HepG2 (cell line): ENCODE measurements at regions not wholly inside any gene's neighbourhood (a gene's known extent, or its start where the extent isn't known, plus 50 kb on each side); places are given as distances from the start of the nearest gene placed in this dataset.

Experiments
- ATAC-seq: fragments of 200-7000 bp; cut with Tn5 transposase; 3 replicates; pipeline ENCODE4 v1.9.1; 2020; ENCODE audit warnings: mild to moderate bottlenecking, moderate library complexity
- BruUV-seq: library from RNA; stranded (reverse); fragments of 400-500 nt; replicated peaks from 2 replicates; lab custom pipeline; 2021; lab: Mats Ljungman, UMichigan
- CTCF ChIA-PET: fragments of 300-600 bp; formaldehyde crosslinking; extraction: SDS; loops from one replicate; lab custom pipeline; 2021; ENCODE audit warnings: low total read pairs, inconsistent platforms, low intra/inter-chr PET ratio; lab: Yijun Ruan, JAX
- POLR2A ChIA-PET: fragments of 350-600 bp; sonication (Branson Sonifier 250); formaldehyde crosslinking; loops from one replicate; lab custom pipeline; 2020; ENCODE audit warnings: antibody characterized with exemption, inconsistent platforms; lab: Yijun Ruan, JAX
- DNase-seq: peaks from one replicate; pipeline ENCODE4 v3.0.0-alpha.2; 2015; ENCODE audit warnings: low spot score
- FAIRE-seq: peaks from 3 replicates; lab custom pipeline; 2011; peaks lifted over from hg19 to GRCh38; lab: Jason Lieb, UNC
- H2AFZ ChIP-seq: one replicate; pipeline ENCODE4 v1.6.1; 2011; ENCODE audit warnings: low read length, inconsistent platforms
- H3K27ac ChIP-seq: fragments of 300-600 bp; 3 replicates; pipeline ENCODE4 v1.8.0; 2011; ENCODE audit warnings: mixed run types, mild to moderate bottlenecking, mixed read lengths, low read length, inconsistent platforms; ENCODE audit not compliant: insufficient read depth; ENCODE audit errors: extremely low read length
- H3K27me3 ChIP-seq, 2 experiments: fragments of 200-600 bp in 1 of 2; 2 replicates in 1 of 2; 3 replicates in 1 of 2; pipeline versions ENCODE4 v1.6.0 to v1.8.0; 2011; ENCODE audit warnings: low read length in 2 of 2, mild to moderate bottlenecking in 2 of 2, moderate library complexity in 2 of 2, inconsistent platforms in 1 of 2; ENCODE audit not compliant: insufficient read depth in 2 of 2, control insufficient read depth in 1 of 2
- H3K36me3 ChIP-seq, 2 experiments: fragments of 200-600 bp in 1 of 2; replicated peaks in 1 of 2; 2 replicates in 1 of 2; 3 replicates in 1 of 2; pipeline versions ENCODE4 v1.5.1 to v1.8.0; 2011; ENCODE audit warnings: low read length in 2 of 2, inconsistent platforms in 1 of 2; ENCODE audit not compliant: insufficient read depth in 2 of 2, control insufficient read depth in 1 of 2
- H3K4me1 ChIP-seq: 2 replicates; pipeline ENCODE4 v1.5.1; 2012; ENCODE audit warnings: low read length, inconsistent platforms; ENCODE audit not compliant: insufficient read depth
- H3K4me2 ChIP-seq: 2 replicates; pipeline ENCODE4 v1.6.0; 2011; ENCODE audit warnings: low read depth, low read length, inconsistent platforms
- H3K4me3 ChIP-seq, 3 experiments: fragments of 200-600 bp in 1 of 3; sonication (generic), shearing (Covaris generic) in 1 of 3; replicated peaks in 1 of 3; 2 replicates each; pipeline ENCODE4 v1.5.1; 2011 to 2016; ENCODE audit warnings: low read length in 3 of 3, inconsistent platforms in 2 of 3, low read depth in 2 of 3, mild to moderate bottlenecking in 2 of 3, control low read depth in 1 of 3, mixed read lengths in 1 of 3; ENCODE audit not compliant: insufficient read depth in 1 of 3
- H3K79me2 ChIP-seq: one replicate; pipeline ENCODE4 v1.6.1; 2011; ENCODE audit warnings: low read length, inconsistent platforms; ENCODE audit not compliant: insufficient read depth
- H3K9ac ChIP-seq: 2 replicates; pipeline ENCODE4 v1.6.0; 2011; ENCODE audit warnings: mild to moderate bottlenecking, low read depth, low read length, inconsistent platforms; ENCODE audit not compliant: insufficient read depth
- H3K9me3 ChIP-seq: 2 replicates; pipeline ENCODE4 v1.5.1; 2012; ENCODE audit warnings: mild to moderate bottlenecking, low read length
- H4K20me1 ChIP-seq: 2 replicates; pipeline ENCODE4 v1.6.0; 2011; ENCODE audit warnings: inconsistent platforms, mild to moderate bottlenecking, low read length, moderate library complexity; ENCODE audit not compliant: insufficient read depth
- AHR ChIP-seq: IDR thresholded peaks from 2 replicates; pipeline ENCODE4 v1.6.1; 2018; ENCODE audit warnings: missing genetic modification reagents, missing compliant biosample characterization
- AKNA ChIP-seq: sonication (generic); formaldehyde crosslinking; IDR thresholded peaks from 2 replicates; pipeline ENCODE4 v1.4.0; 2020; ENCODE audit warnings: missing genetic modification reagents, borderline replicate concordance
- CEBPG ChIP-seq: IDR thresholded peaks from 2 replicates; pipeline ENCODE4 v1.6.1; 2016
- CENPX ChIP-seq: sonication (generic); formaldehyde crosslinking; IDR thresholded peaks from 2 replicates; pipeline ENCODE4 v1.9.0; 2021; ENCODE audit warnings: mild to moderate bottlenecking, missing genetic modification reagents, moderate library complexity
- KLF6 ChIP-seq: IDR thresholded peaks from 2 replicates; pipeline ENCODE4 v1.8.0; 2016; ENCODE audit warnings: missing biosample characterization, missing genetic modification reagents
- RAD51 ChIP-seq: fragments of 450-650 bp; IDR thresholded peaks from 2 replicates; pipeline ENCODE4 v1.6.1; 2016; ENCODE audit warnings: borderline replicate concordance
- ZNF460 ChIP-seq: sonication (generic); formaldehyde crosslinking; IDR thresholded peaks from 2 replicates; pipeline ENCODE4 v1.5.1; 2020; ENCODE audit warnings: missing genetic modification reagents, mild to moderate bottlenecking, borderline replicate concordance
- ZNF746 ChIP-seq: sonication (generic); formaldehyde crosslinking; IDR thresholded peaks from 2 replicates; pipeline ENCODE4 v1.8.0; 2022; ENCODE audit warnings: mild to moderate bottlenecking, missing genetic modification reagents
- WGBS: methylation state at CpG from one replicate; pipeline ENCODE4 v1.1.6; 2017; ENCODE audit warnings: low lambda C conversion rate; 5-methylcytosine and 5-hydroxymethylcytosine counted together
- in situ Hi-C: cut with HindIII; loops from 2 replicates; pipeline ENCODE4 v1.10.0; 2017; ENCODE audit warnings: low pct_unique_long_range_greater_than_20kb; ENCODE audit not compliant: extremely low pct_ligation_motif_present
- intact Hi-C: fragments of 100-400 bp; cut with micrococcal nuclease; formaldehyde crosslinking; loops from one replicate; pipeline ENCODE4 v1.10.0; 2022; ENCODE audit not compliant: unreplicated experiment
- TF ChIP-seq, protein P1 (sequence below): sonication (generic); formaldehyde crosslinking; IDR thresholded peaks from 2 replicates; pipeline ENCODE4 v1.4.0; 2020; ENCODE audit warnings: missing genetic modification reagents
- TF ChIP-seq, protein P2 (sequence below): sonication (generic); formaldehyde crosslinking; IDR thresholded peaks from 2 replicates; pipeline ENCODE4 v1.5.0; 2020; ENCODE audit warnings: mild to moderate bottlenecking, missing genetic modification reagents, borderline replicate concordance
- TF ChIP-seq, protein P3 (sequence below): sonication (generic); formaldehyde crosslinking; IDR thresholded peaks from 2 replicates; pipeline ENCODE4 v1.5.0; 2020; ENCODE audit warnings: mild to moderate bottlenecking, missing genetic modification reagents

DNA sequence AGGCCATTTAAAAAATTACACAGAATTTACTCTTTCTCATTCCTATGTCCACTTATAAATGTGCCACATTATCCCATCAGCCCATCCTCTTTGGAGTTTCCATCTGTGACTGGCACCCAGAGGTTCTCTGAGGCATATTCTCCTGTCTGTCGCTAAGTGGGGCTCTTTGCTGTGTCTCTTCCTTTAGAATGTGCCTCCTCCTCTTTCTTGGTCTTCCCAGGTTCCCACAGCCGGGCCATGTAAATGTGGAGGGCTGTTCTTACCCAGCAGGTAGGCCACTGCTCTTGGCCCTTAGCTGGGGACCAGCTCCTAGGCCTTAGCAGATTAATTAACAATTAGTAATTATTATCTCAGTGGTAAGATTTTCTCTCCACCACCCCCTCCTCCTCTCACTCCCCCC, 167.0 kb downstream of the INSIG2 start:
- no peak overlapping the region for H3K27ac ChIP-seq
- H3K36me3 ChIP-seq, result no peaks in the 10 kb centered on the region
- no peaks in the 10 kb centered on the region for H4K20me1 ChIP-seq
- ChIA-PET POLR2A (no interaction called here), CTCF (no interaction called here)
- H3K9me3 ChIP-seq, result no peaks in the 10 kb centered on the region
- DNase-seq (no peak), FAIRE-seq (no peak), ATAC-seq (no peak)
- no peaks in the 10 kb centered on the region for H3K27me3 ChIP-seq
- no peak overlapping the region for H3K4me2 ChIP-seq
- intact Hi-C loops (no loop called here), in situ Hi-C loops (no loop called here)
- H2AFZ ChIP-seq, result no peak overlapping the region
- H3K79me2 ChIP-seq, result no peaks in the 10 kb centered on the region
- BruUV-seq, result no TSS peak
- no peaks in the 10 kb centered on the region for H3K4me1 ChIP-seq
- H3K9ac ChIP-seq, result no peak overlapping the region
- no peak overlapping the region for H3K4me3 ChIP-seq
- WGBS, result 3% methylated on average over 2 of the region's 2 CpGs
- TF ChIP-seq KLF6 (CRISPR knock-in tag) (no peak), ZNF460 (CRISPR knock-in tag) (no peak), AKNA (no peak), AHR (CRISPR knock-in tag) (no peak), CEBPG (no peak), CENPX (no peak), RAD51 (no peak), ZNF746 (CRISPR knock-in tag) (no peak)
- TF ChIP-seq, protein P1, sequence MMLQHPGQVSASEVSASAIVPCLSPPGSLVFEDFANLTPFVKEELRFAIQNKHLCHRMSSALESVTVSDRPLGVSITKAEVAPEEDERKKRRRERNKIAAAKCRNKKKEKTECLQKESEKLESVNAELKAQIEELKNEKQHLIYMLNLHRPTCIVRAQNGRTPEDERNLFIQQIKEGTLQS (CRISPR knock-in tag), result no peak
- TF ChIP-seq, protein P2, sequence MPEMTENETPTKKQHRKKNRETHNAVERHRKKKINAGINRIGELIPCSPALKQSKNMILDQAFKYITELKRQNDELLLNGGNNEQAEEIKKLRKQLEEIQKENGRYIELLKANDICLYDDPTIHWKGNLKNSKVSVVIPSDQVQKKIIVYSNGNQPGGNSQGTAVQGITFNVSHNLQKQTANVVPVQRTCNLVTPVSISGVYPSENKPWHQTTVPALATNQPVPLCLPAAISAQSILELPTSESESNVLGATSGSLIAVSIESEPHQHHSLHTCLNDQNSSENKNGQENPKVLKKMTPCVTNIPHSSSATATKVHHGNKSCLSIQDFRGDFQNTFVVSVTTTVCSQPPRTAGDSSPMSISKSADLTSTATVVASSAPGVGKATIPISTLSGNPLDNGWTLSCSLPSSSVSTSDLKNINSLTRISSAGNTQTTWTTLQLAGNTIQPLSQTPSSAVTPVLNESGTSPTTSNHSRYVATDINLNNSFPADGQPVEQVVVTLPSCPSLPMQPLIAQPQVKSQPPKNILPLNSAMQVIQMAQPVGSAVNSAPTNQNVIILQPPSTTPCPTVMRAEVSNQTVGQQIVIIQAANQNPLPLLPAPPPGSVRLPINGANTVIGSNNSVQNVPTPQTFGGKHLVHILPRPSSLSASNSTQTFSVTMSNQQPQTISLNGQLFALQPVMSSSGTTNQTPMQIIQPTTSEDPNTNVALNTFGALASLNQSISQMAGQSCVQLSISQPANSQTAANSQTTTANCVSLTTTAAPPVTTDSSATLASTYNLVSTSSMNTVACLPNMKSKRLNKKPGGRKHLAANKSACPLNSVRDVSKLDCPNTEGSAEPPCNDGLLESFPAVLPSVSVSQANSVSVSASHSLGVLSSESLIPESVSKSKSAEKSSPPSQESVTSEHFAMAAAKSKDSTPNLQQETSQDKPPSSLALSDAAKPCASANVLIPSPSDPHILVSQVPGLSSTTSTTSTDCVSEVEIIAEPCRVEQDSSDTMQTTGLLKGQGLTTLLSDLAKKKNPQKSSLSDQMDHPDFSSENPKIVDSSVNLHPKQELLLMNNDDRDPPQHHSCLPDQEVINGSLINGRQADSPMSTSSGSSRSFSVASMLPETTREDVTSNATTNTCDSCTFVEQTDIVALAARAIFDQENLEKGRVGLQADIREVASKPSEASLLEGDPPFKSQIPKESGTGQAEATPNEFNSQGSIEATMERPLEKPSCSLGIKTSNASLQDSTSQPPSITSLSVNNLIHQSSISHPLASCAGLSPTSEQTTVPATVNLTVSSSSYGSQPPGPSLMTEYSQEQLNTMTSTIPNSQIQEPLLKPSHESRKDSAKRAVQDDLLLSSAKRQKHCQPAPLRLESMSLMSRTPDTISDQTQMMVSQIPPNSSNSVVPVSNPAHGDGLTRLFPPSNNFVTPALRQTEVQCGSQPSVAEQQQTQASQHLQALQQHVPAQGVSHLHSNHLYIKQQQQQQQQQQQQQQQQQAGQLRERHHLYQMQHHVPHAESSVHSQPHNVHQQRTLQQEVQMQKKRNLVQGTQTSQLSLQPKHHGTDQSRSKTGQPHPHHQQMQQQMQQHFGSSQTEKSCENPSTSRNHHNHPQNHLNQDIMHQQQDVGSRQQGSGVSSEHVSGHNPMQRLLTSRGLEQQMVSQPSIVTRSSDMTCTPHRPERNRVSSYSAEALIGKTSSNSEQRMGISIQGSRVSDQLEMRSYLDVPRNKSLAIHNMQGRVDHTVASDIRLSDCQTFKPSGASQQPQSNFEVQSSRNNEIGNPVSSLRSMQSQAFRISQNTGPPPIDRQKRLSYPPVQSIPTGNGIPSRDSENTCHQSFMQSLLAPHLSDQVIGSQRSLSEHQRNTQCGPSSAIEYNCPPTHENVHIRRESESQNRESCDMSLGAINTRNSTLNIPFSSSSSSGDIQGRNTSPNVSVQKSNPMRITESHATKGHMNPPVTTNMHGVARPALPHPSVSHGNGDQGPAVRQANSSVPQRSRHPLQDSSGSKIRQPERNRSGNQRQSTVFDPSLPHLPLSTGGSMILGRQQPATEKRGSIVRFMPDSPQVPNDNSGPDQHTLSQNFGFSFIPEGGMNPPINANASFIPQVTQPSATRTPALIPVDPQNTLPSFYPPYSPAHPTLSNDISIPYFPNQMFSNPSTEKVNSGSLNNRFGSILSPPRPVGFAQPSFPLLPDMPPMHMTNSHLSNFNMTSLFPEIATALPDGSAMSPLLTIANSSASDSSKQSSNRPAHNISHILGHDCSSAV, result no peak
- TF ChIP-seq, protein P3, sequence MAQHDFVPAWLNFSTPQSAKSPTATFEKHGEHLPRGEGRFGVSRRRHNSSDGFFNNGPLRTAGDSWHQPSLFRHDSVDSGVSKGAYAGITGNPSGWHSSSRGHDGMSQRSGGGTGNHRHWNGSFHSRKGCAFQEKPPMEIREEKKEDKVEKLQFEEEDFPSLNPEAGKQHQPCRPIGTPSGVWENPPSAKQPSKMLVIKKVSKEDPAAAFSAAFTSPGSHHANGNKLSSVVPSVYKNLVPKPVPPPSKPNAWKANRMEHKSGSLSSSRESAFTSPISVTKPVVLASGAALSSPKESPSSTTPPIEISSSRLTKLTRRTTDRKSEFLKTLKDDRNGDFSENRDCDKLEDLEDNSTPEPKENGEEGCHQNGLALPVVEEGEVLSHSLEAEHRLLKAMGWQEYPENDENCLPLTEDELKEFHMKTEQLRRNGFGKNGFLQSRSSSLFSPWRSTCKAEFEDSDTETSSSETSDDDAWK (CRISPR knock-in tag), result no peak
